AG04449 (cell line): ENCODE measurements at regions not wholly inside any gene's neighbourhood (a gene's known extent, or its start where the extent isn't known, plus 50 kb on each side); places are given as distances from the start of the nearest gene placed in this dataset.

Experiments used
- CTCF ChIA-PET: fragments of 350-600 bp; formaldehyde crosslinking; extraction: SDS; loops from one replicate; lab custom pipeline; 2021; ENCODE audit warnings: antibody characterized with exemption; lab: Yijun Ruan, JAX
- POLR2A ChIA-PET: fragments of 400-600, 350-600 bp; formaldehyde crosslinking; extraction: SDS; loops from one replicate; lab custom pipeline; 2020; ENCODE audit warnings: antibody characterized with exemption, inconsistent platforms; lab: Yijun Ruan, JAX
- DNase-seq: peaks from one replicate; pipeline ENCODE4 v3.0.0-alpha.2; 2010; ENCODE audit warnings: low read depth, low spot score
- H3K4me3 ChIP-seq: 2 replicates; pipeline ENCODE4 v1.5.1; 2011; ENCODE audit warnings: low read depth, mild to moderate bottlenecking, control low read depth, low read length
- TF ChIP-seq, protein P1 (sequence below): IDR thresholded peaks from one replicate; pipeline ENCODE4 v1.5.1; 2011; ENCODE audit warnings: mild to moderate bottlenecking, moderate library complexity, low read length, control low read depth, inconsistent platforms; ENCODE audit not compliant: insufficient read depth; ENCODE audit errors: missing control alignments

DNA sequence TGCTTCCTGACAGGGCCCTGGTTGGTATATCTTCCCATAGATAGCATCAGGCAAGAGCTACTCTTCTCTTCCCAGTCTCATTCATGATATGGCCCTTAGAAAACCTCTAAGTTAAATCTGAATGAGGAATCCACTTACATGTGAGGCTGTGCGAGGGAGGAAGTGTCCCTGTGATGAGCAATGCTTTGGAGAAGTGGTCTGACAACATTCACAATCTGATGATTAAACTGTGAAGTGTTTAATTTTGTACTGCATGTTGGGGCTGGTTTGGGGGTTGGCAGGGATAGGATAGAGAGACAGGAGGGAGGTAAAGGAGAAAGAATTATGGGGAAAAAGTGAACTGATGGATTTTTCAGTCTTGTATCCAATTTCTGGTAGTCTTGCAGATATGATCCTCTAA lies 421.2 kb upstream of the DAB1 start:
- ChIA-PET CTCF (no interaction called here), POLR2A (no interaction called here)
- no peak overlapping the region for H3K4me3 ChIP-seq
- DNase-seq, result no peak
- TF ChIP-seq, protein P1, sequence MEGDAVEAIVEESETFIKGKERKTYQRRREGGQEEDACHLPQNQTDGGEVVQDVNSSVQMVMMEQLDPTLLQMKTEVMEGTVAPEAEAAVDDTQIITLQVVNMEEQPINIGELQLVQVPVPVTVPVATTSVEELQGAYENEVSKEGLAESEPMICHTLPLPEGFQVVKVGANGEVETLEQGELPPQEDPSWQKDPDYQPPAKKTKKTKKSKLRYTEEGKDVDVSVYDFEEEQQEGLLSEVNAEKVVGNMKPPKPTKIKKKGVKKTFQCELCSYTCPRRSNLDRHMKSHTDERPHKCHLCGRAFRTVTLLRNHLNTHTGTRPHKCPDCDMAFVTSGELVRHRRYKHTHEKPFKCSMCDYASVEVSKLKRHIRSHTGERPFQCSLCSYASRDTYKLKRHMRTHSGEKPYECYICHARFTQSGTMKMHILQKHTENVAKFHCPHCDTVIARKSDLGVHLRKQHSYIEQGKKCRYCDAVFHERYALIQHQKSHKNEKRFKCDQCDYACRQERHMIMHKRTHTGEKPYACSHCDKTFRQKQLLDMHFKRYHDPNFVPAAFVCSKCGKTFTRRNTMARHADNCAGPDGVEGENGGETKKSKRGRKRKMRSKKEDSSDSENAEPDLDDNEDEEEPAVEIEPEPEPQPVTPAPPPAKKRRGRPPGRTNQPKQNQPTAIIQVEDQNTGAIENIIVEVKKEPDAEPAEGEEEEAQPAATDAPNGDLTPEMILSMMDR, result no peak

DNA sequence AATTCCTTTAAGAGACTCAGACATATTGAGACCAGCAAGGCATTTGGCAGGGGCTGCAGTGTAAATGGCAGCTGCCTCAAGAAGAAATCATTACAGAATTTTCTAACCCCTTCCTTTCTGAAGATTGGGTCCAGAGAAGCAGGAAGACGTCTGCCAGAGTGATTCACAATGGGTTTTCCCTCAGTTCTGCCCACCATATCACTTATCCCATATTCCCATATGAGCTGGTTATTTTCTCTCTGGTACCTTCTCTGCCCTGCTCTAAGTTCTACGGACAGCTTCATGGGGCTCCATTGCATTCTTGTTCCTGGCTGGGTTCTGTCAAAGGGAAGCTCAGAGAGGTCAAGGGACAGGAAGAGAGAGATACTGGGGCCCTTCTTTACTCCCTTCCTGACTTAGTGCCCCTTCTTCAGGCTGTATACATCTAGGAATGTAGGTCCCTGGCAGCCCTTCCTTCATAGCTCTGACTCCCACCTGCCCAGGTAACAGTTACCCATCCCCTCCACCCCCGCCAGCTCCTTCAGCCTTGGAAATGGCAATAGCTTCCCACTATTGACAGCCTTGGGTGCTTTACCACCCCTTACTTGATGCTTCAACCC lies 420.6 kb upstream of the DAB1 start:
- CTCF ChIA-PET, result no interaction called here
- POLR2A ChIA-PET, result no interaction called here
- DNase-seq, result no peak
- no peak overlapping the region for H3K4me3 ChIP-seq
- TF ChIP-seq, protein P1, result no peak

DNA sequence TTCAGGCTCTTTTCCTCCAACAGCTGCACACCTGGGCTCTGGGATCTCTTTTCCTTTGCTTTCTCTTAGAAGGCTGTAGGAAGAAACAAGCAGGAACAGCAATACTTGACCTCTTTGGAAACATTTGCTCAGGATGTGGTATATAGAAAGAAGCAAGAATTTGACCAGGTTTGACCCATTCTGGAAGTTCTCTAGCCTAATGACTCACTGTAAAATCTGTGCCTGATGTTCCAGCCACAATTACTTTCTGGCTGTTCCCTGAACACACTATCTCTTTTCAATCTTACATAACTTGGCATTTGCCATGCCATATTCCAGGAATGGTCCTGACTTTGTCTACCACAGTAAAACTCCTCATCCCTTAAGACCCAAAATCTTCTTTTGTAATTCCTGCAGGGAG lies 419.9 kb upstream of the DAB1 start:
- POLR2A ChIA-PET, result no interaction called here
- no peak overlapping the region for H3K4me3 ChIP-seq
- TF ChIP-seq, protein P1, result no peak
- DNase-seq, result no peak
- CTCF ChIA-PET, result no interaction called here

DNA sequence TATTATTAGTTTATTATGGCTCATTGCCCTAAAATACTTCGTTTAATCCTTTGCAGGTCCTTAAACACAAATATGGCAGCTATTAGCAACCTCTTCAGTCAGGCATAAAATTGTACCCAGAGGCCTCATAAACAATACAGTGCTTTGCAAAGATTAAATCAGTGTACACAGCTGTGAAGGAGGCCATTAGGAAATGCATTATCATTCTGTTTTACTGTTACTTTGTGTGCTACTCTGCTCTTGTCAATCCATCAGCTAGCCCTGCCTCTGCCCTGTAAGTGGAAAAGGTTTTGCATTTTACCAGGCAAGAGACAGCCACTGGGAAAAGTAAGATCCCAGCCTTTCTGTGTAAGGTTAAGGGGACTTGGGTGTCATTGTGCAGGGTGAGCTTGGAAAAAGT lies 415.7 kb upstream of the DAB1 start:
- ChIA-PET CTCF (no interaction called here), POLR2A (no interaction called here)
- no peak for DNase-seq
- TF ChIP-seq, protein P1, result no peak
- no peak overlapping the region for H3K4me3 ChIP-seq

DNA sequence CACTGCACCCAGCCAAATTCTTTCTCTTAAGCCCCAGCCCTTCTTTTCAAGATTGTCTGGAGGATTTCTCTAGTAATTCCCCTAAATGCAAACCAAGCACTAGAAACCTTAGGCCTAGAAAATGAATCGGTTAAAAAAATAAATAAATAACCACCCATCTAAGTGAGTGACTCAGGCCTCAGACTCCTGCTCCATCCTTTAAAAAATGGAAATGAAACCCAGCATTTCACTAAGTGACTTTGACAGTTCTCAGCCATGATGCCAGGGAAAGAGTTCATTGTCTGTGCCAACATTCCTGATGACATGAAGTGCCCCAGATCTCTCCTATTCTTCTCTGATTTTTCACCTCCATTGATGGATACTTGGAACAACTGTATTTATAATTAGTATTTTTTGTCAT lies 415.2 kb upstream of the DAB1 start:
- TF ChIP-seq, protein P1, result no peak
- ChIA-PET POLR2A (no interaction called here), CTCF (no interaction called here)
- DNase-seq, result no peak
- H3K4me3 ChIP-seq, result no peak overlapping the region

DNA sequence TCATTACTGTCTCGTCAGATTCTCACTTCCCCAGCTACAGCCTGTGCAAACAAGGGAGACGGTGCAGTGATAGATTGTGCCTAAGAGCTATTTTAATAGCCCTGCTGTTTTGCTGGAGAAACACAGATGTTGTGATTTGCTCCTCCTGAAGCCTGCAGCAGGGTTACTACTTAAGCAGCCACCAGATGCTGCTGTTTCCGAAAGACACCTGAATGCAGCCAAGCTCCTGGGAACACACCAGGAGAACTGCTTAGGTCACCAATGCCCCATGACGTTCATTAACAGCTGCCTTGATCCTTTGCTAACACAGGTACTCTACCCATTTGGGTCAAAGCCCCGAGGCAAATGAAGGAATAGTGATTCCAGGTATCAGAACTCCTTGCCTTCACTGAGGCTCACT lies 411.8 kb upstream of the DAB1 start:
- H3K4me3 ChIP-seq, result no peak overlapping the region
- CTCF ChIA-PET, result no interaction called here
- DNase-seq, result no peak
- TF ChIP-seq, protein P1, result no peak
- POLR2A ChIA-PET, result no interaction called here
